Transverse colon (tissue), 3 donors: ENCODE measurements at regions not wholly inside any gene's neighbourhood (a gene's known extent, or its start where the extent isn't known, plus 50 kb on each side); places are given as distances from the start of the nearest gene placed in this dataset.

Experiments used
- CTCF ChIP-seq, 5 experiments: fragments of 200-600 bp in 3 of 5; fragments of 450-650 bp in 2 of 5; sonication (generic) in 3 of 5; IDR thresholded peaks; 1 replicate in 2 of 5; 2 replicates in 3 of 5; pipeline ENCODE4 v1.5.1; 2016 to 2017; ENCODE audit warnings: antibody characterized with exemption in 5 of 5, inconsistent platforms in 3 of 5, mild to moderate bottlenecking in 2 of 5, moderate library complexity in 1 of 5
- EP300 ChIP-seq: sonication (generic); formaldehyde crosslinking; IDR thresholded peaks from one replicate; pipeline ENCODE4 v1.6.1; 2017; ENCODE audit warnings: antibody characterized with exemption, low read depth

- TF ChIP-seq EP300 = no peak
- no peak for TF ChIP-seq CTCF (IDR thresholded peaks at IDR 0.05)
Observed at GRCh38 chr18:28522236-28522635, 345.3 kb upstream of the CDH2 start.
